DOHH2 (cell line): ENCODE measurements at regions not wholly inside any gene's neighbourhood (a gene's known extent, or its start where the extent isn't known, plus 50 kb on each side); places are given as distances from the start of the nearest gene placed in this dataset.

Experiments used
- H3F3A ChIP-seq: fragments of 200-600 bp; sonication (generic), shearing (Covaris generic); 2 replicates; pipeline ENCODE4 v1.6.0; 2016; ENCODE audit warnings: antibody characterized with exemption, mild to moderate bottlenecking; ENCODE audit not compliant: control insufficient read depth, insufficient read depth
- H3K27ac ChIP-seq: fragments of 200-600 bp; sonication (generic); 2 replicates; pipeline ENCODE4 v1.5.1; 2014; ENCODE audit warnings: low read depth, mild to moderate bottlenecking, low read length, moderate library complexity
- H3K27me3 ChIP-seq: fragments of 200-600 bp; sonication (generic); 2 replicates; pipeline ENCODE4 v1.6.1; 2014; ENCODE audit warnings: mild to moderate bottlenecking, low read length, mixed read lengths; ENCODE audit not compliant: control insufficient read depth
- H3K36me3 ChIP-seq: fragments of 200-600 bp; sonication (generic); 2 replicates; pipeline ENCODE4 v1.6.1; 2014; ENCODE audit warnings: mild to moderate bottlenecking, low read length, moderate library complexity, mixed read lengths; ENCODE audit not compliant: control insufficient read depth
- H3K4me1 ChIP-seq: fragments of 200-600 bp; sonication (generic); 2 replicates; pipeline ENCODE4 v1.6.1; 2014; ENCODE audit warnings: mild to moderate bottlenecking, low read length, mixed read lengths; ENCODE audit not compliant: control insufficient read depth
- H3K4me2 ChIP-seq: fragments of 200-600 bp; sonication (generic); 2 replicates; pipeline ENCODE4 v1.6.0; 2014; ENCODE audit warnings: mild to moderate bottlenecking, low read length, moderate library complexity
- H3K4me3 ChIP-seq: fragments of 200-600 bp; sonication (generic); 2 replicates; pipeline ENCODE4 v1.5.1; 2014; ENCODE audit warnings: mild to moderate bottlenecking, low read length, mixed read lengths
- H3K79me2 ChIP-seq: fragments of 200-600 bp; sonication (generic); 2 replicates; pipeline ENCODE4 v1.6.1; 2014; ENCODE audit warnings: mild to moderate bottlenecking, low read length, mixed read lengths; ENCODE audit not compliant: control insufficient read depth
- H3K9me2 ChIP-seq: fragments of 200-600 bp; sonication (generic); replicated peaks from 2 replicates; pipeline ENCODE4 v1.6.1; 2014; ENCODE audit warnings: mild to moderate bottlenecking, low read length, mixed read lengths; ENCODE audit not compliant: control insufficient read depth
- H3K9me3 ChIP-seq: fragments of 200-600 bp; sonication (generic); 2 replicates; pipeline ENCODE4 v1.6.1; 2014; ENCODE audit warnings: antibody characterized with exemption, low read length, mixed read lengths; ENCODE audit not compliant: control insufficient read depth, insufficient read depth
- H4K20me1 ChIP-seq: fragments of 200-600 bp; sonication (generic); 2 replicates; pipeline ENCODE4 v1.6.0; 2014; ENCODE audit warnings: low read depth, mild to moderate bottlenecking, antibody characterized with exemption, low read length, moderate library complexity; ENCODE audit not compliant: control insufficient read depth, insufficient read depth
- CTCF ChIP-seq: fragments of 200-600 bp; sonication (generic); IDR thresholded peaks from one replicate; pipeline ENCODE4 v1.5.1; 2014; ENCODE audit warnings: antibody characterized with exemption, mild to moderate bottlenecking, low read depth, low read length; ENCODE audit not compliant: poor library complexity, severe bottlenecking
- EZH2phosphoT487 ChIP-seq: fragments of 200-600 bp; sonication (generic); IDR thresholded peaks from 2 replicates; pipeline ENCODE4 v1.6.1; 2017; ENCODE audit warnings: borderline replicate concordance, mild to moderate bottlenecking, antibody characterized with exemption, low read length, moderate library complexity, mixed read lengths

- Histone ChIP-seq H3K9me3 (no peaks in the 10 kb centered on the region), H3F3A (peaks cover 21% of the 10 kb centered on the region), H3K4me1 (peaks cover 71% of the 10 kb centered on the region), H3K4me2 (peak overlapping the region; percentile 81), H3K9me2 (no peaks in the 10 kb centered on the region), H3K79me2 (no peaks in the 10 kb centered on the region), H3K4me3 (peak overlapping the region; percentile 62), H3K27ac (peak overlapping the region; percentile 97), H3K36me3 (peaks cover 3% of the 10 kb centered on the region; the same call in 1 of the 2 replicates), H3K27me3 (no peaks in the 10 kb centered on the region), H4K20me1 (no peaks in the 10 kb centered on the region)
- TF ChIP-seq CTCF (no peak), EZH2phosphoT487 (no peak)
These were observed 55.1 kb upstream of the MAP4K3 start for GRCh38 chr2:39492095-39492590.

- peak overlapping the region; percentile 97 for H3K27ac ChIP-seq
- H3K36me3 ChIP-seq: peaks cover 3% of the 10 kb centered on the region; the same call in 1 of the 2 replicates
- H4K20me1 ChIP-seq: no peaks in the 10 kb centered on the region
- peaks cover 76% of the 10 kb centered on the region for H3K4me1 ChIP-seq
- no peaks in the 10 kb centered on the region for H3K79me2 ChIP-seq
- TF ChIP-seq EZH2phosphoT487 (no peak), CTCF (no peak)
- H3K4me2 ChIP-seq: peak overlapping the region; percentile 81
- H3K9me2 ChIP-seq: no peaks in the 10 kb centered on the region
- H3K4me3 ChIP-seq: peak overlapping the region; percentile 62
- H3K9me3 ChIP-seq: no peaks in the 10 kb centered on the region
- peaks cover 21% of the 10 kb centered on the region for H3F3A ChIP-seq
- H3K27me3 ChIP-seq: no peaks in the 10 kb centered on the region
These were observed 55.6 kb upstream of the MAP4K3 start for GRCh38 chr2:39492716-39493115.

- Histone ChIP-seq H3K4me2 (peak overlapping the region; percentile 37), H3K9me3 (no peaks in the 10 kb centered on the region), H3K27ac (peak overlapping the region; percentile 6; the same call in 1 of the 2 replicates), H3F3A (peaks cover 21% of the 10 kb centered on the region), H3K4me3 (peak overlapping the region; percentile 15; the same call in 1 of the 2 replicates), H4K20me1 (no peaks in the 10 kb centered on the region), H3K36me3 (peaks cover 3% of the 10 kb centered on the region; the same call in 1 of the 2 replicates), H3K4me1 (peaks cover 72% of the 10 kb centered on the region), H3K79me2 (no peaks in the 10 kb centered on the region), H3K9me2 (no peaks in the 10 kb centered on the region), H3K27me3 (no peaks in the 10 kb centered on the region)
- TF ChIP-seq CTCF (no peak), EZH2phosphoT487 (no peak)
These were observed 57.7 kb upstream of the MAP4K3 start for GRCh38 chr2:39494784-39495251.
